SH-SY5Y (cell line): ENCODE measurements at regions not wholly inside any gene's neighbourhood (a gene's known extent, or its start where the extent isn't known, plus 50 kb on each side); places are given as distances from the start of the nearest gene placed in this dataset.

ENCODE experiments used
- GATA2 ChIP-seq: IDR thresholded peaks from 2 replicates; pipeline ENCODE4 v1.6.1; 2011; ENCODE audit warnings: mild to moderate bottlenecking, low read depth, low read length
- GATA3 ChIP-seq: IDR thresholded peaks from 2 replicates; pipeline ENCODE4 v1.6.1; 2011; ENCODE audit warnings: low read depth, mild to moderate bottlenecking, low read length, moderate library complexity

- TF ChIP-seq GATA2 (no peak), GATA3 (no peak)
Measured at GRCh38 chr2:120456867-120457266, 110.9 kb downstream of the INHBB start.
